ENCODE measurements at regions not wholly inside any gene's neighbourhood (a gene's known extent, or its start where the extent isn't known, plus 50 kb on each side); places are given as distances from the start of the nearest gene placed in this dataset.

GRCh38 chr21:20729376-20729775 is 268.8 kb upstream of the NCAM2 start:
- DNase-seq = no peak

- DNase-seq = no peak
Measured at GRCh38 chr21:20730441-20730840, 267.8 kb upstream of the NCAM2 start.

DNA sequence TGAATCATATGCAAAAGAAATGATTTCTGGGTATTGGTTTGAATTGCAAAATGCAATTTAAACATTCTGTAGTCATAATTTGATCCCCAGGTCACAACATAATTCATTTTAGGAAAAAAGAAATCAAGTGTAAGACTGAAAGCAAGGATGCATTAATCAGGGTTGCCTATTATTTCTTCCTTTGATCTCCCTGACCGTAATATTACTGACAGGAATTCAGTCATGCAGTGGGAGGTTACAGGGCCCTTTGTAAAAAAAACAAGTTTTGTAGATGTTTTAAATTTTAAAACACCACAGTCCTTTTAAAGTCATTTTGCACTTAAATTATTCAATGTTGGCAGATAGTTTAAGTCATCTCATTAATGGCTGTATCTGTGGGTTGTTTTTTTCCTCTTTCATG is 263.0 kb upstream of the NCAM2 start:
- no peak for DNase-seq

GRCh38 chr21:20737227-20737913 is 260.8 kb upstream of the NCAM2 start:
- no peak for DNase-seq

DNA sequence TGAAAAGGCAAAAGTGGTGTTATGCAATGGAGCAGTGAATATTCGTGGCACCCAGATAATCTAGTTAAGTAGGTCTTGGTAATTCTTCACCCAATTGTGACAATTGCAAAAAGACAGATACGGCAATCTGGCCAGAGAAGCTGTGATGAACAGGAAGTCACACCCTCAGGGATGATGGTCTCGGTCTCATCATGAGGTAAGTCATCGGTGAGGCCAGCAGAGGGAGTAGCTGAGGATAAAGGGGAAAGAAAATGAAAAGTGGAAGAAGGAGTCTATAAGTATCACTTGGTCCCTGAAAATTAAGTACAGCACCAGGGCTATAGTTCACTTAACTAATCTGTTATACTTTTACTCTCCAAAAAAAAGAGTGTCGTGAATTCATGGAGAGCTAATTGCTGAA is 258.8 kb upstream of the NCAM2 start:
- no peak for DNase-seq

DNA sequence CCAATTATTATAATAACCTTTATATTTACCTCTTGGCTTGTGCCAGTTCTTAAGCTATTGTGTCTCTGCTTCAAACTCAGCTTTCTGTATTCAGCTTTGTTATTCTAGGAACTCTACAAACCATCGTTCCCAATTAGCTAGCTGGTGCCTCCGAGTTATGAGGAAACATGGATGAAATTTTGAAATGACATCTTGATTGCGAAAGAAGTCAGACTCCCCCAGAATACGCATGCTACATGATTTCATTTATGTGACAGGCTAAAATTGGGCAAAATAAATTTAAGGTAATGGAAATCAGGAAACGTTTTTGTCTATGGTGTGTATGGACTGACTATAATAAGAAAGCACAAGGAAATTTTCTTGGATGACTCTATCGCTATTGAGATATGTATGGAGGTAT is 256.8 kb upstream of the NCAM2 start:
- no peak for DNase-seq

GRCh38 chr21:20760221-20760620 is 238.0 kb upstream of the NCAM2 start:
- DNase-seq = no peak

DNA sequence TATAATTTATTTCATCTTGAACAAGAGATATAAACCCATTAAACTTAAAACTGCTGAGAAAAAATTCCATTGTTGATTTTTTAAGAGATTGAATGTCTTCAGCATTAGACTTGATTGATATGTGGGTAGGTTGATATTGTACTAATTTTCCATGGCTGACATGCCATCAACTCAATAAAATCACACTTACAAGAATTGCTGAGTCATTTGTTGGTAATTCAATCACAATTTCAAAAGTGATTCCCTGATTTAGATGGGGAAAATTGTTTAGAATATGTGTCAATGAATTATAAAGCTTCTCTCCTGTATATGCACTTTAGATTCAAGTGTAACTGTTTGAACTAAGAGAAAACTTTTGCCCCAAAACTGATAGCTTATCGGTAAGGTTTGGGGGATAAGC is 223.5 kb upstream of the NCAM2 start:
- DNase-seq = no peak

DNA sequence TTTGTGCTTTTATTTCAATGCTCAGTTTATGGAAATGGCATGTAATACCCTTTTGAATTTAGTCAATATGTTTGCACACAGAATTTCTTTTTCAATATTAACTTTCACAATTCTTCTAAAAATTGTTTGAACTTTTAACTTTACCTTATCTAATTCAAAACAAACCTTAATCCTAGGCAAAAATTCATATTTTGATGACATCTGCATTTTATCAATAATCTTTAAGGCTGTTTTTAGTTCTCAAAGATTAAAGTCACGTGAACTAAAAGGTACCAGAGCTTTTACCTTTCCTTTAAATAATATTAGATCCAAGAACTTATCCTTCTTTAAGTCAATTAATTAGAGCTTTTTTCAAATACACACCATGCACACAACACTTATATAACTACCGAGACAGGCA is 218.9 kb upstream of the NCAM2 start:
- no peak for DNase-seq

DNA sequence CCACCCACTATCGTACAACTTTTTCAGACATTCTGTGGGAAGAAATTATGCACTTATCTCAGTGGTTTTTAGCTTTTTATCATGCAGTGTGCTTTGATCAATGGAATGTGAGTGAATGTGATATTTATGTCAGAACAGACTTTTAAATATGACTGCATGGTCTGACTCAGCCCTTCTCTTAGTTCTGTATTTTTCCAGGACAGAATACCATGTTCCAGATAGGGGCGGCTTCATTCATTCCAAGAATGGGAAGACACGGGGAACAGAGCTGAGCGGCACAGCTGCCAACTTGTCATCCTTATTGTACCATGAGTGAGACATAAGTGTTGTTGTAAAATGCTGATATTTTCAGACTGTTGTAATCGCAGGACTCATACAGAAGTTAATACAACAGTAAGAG is 214.6 kb upstream of the NCAM2 start:
- DNase-seq = no peak

GRCh38 chr21:20789729-20790500 is 208.3 kb upstream of the NCAM2 start:
- DNase-seq = no peak

DNA sequence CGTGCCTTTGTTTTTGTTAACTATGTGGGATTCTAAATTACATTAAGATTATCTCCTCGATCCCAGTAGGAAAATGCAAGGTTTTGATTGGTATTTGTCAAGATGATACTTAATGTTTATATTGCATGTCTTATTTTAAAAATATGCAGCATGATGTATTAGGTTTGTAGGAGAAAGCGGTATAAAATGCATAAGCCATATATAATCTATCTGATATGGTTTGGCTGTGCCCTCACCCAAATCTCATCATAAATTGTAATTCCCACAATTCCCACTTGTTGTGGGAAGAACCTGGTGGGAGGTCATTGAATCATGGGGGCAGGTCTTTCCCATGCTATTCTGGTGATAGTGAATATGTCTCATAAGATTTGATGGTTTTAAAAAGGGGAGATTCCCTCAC is 198.1 kb upstream of the NCAM2 start:
- DNase-seq = no peak

DNA sequence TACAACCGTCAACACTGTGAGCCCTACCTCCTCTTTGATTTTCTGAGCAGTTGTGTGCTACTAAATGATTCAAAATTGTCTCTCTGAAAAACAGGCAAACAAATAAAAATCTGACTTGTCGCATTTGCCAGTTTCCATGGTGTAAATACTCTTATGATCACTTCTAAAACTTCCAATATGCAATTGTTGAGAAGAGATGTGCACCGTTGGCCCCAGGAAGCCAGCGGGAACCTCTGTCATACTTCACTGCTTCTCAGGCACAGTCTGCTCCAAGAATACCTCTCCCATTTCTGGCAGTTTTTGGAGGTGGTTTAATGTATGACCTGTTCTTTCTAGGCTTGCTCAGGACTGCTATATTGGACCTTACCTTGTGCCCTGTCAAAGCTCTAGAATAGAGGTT is 196.0 kb upstream of the NCAM2 start:
- no peak for DNase-seq

DNA sequence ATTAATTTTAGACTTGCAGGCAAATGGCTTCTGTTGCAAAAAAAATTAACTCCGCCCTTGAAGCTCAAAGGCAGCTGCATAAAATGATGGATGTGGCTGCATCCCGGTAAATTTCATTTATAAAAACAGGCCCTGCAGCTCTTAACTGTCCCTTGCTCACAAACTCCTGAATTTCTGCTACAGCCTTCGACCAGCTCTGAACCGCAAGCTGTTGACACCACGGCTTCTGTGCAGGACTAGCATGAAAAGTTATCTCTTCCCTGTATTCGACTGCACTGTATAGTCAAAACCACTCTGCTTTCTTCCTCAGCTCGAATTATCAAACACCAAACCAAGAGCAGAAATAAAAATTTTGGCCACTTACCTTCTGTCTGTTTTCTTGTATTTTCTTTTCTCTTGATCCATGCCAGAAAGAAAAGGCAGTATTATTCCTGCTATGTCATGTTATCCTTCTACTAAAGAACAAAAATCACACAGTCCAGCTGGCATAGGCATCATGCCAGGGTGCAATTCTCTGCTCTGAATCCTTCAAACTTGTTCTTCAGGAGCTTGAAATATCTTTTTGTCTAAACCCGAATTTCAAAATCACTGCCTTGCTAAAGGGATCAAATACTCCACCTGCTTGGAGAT is 195.5 kb upstream of the NCAM2 start:
- DNase-seq = no peak

DNA sequence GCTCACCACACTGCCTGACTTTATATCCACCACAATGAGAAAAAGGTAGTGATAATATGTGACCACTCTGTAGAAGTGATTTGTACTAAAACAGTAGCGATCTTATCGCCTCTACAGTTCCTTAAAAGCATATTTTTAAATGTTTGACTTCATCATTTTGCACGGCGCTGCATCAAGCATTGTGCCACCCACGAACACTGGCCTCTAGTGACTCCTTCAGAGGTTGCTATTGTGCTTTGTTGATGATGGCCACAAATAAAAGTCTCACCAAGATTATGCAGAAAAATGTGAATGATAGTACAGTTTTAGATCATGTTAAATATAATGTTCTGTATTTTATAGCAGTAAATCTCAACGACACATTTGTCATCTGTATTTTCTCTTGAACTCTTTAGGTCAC is 186.5 kb upstream of the NCAM2 start:
- DNase-seq = no peak

GRCh38 chr21:20814090-20814489 is 184.1 kb upstream of the NCAM2 start:
- no peak for DNase-seq

- no peak for DNase-seq
Measured at GRCh38 chr21:20822666-20823065, 175.5 kb upstream of the NCAM2 start.

DNA sequence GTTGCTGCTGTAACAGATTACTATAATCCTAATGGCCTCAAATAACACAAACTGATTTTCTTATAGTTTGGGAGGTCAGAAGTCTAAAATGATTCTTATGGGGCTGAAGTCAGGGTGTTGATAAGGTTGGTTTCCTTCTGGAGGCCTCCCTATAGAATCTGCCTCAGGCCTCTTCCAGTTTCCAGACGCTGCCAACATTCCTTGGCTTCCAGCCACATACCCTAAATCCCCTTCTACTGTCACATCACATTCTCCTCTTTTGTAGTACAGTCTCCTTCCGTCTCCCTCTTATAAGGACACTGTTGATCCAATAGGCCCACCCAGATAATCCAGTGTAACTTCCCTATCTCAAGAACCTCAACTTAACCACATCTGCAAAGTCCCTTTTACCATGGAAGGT is 145.3 kb upstream of the NCAM2 start:
- no peak for DNase-seq

DNA sequence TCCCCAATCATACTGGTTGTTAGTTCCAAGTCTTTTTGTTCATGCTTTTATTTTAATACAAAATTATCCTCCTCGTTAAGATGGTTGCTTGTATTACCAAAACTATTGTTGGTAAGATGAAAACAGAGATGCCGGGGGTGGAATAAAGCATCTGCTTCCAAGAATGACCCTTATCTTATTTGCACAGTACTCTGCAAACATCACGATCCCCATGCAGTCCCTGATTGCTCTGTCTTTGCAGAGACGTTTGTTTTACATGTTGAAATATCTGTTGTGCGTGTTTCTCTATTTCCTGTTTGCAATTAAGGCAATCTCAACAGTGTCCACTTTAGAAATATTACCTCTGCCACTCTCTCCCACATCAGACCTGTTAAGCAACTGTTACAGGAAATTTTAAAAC is 141.3 kb upstream of the NCAM2 start:
- no peak for DNase-seq

DNA sequence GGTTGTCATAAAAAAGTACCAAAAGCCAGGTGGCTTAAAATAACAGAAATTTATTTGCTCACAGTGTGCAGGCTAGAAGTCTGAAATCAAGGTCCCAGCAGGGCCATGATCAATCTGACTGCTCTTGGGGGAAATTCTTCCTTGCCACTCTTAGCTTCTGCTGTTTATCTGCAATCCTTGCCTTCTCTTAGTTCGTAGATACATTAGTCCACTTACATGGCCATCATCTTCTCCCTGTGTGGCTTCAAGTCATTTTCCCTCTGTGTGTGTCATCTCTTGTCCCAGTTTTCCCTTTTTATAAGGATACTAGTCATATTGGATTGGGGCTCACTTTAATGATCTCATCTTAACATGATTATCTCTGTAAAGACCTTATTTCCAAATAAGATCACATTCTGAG is 124.0 kb upstream of the NCAM2 start:
- DNase-seq = no peak

- no peak for DNase-seq
Measured at GRCh38 chr21:20875742-20876141, 122.5 kb upstream of the NCAM2 start.

DNA sequence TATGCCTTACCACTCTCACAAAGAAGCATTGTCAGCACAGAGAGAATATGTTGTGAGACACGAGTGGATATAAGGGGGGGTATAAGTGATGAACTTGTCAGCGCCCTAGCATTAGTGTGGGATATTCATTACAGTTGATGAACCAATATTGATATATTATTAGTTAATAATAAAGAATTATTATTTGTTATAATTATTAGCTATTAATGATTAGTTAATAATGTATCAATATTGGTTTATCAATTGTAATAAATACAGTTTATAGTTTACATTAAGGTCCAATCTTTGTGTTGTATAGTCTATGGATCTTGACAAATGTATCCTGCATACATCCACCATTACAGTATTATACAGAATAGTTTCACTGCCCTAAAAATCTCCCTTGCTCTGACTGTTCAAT is 120.2 kb upstream of the NCAM2 start:
- DNase-seq = no peak

DNA sequence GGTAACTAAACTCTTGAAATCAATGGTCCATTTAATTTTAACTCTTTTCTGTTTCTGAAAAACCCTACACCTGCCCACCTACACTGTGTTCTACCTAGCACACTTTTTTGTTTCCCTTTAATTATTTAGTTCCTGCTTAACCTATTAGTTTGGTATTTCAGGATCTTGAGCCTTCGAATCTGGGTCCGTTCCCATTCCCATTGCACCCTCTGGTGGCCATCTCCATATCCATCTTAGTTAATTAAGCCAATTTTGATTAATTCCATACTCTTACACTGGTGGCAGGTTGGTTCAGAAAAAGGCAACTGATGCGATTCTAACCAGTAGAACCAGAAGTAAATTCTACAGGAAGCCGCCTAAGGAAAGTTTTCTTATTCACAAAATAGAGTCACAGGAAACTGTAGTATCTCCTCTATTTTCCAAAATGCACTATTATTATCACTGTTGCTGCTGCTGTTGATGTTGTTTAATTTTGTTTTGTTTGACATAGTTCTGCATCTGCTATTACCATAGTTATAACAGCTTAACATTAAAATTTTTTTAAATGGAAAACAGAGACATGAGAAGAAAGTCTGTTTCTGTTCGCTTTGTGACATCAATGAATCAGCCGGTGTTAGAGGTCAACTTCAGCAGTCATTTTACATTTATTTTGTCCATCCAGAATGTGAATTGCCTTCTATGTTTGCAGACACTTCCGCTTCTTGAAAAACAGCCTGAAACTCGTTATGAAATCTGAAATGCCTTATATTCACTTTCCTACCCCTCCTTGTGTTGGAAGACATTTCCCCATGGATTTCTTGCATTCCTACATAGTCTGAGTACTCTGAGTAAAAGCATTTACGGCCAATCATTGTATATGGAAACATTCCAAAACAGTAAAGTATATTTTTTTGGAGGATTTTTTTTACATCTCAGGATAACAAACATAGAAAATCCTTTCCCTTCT is 115.5 kb upstream of the NCAM2 start:
- no peak for DNase-seq
